Heart left ventricle (tissue), 13 donors: ENCODE measurements at regions not wholly inside any gene's neighbourhood (a gene's known extent, or its start where the extent isn't known, plus 50 kb on each side); places are given as distances from the start of the nearest gene placed in this dataset.

Source experiments
- CTCF ChIP-seq, 12 donors: fragments of 200-600 bp; sonication (generic) in 4 of 12; IDR thresholded peaks; one replicate each; pipeline versions ENCODE4 v1.5.0 to v1.8.0; 2018 to 2022; ENCODE audit warnings: antibody characterized with exemption in 12 of 12, mild to moderate bottlenecking in 5 of 12
- POLR2A ChIP-seq, 2 donors: fragments of 450-650 bp; IDR thresholded peaks; one replicate each; pipeline ENCODE4 v1.6.1; 2017; ENCODE audit warnings: antibody characterized with exemption in 2 of 2, mild to moderate bottlenecking in 2 of 2, moderate library complexity in 2 of 2
- donor health status: ischemic (EF 13 %, LVEDD 7.1; RV severe dilation, severe dysfunction).
- donor health status: DM: no; HTN: yes; CAD: no.
- donor health status: DM: no; HTN: no; CAD: no.
- donor health status: ischemic (EF 25% LVEDD 6.9; RV normal size, moderate dysfunction).
- donor health status: ischemic (EF 25% LVEDD 5.7; RV mildly dilated, moderate dysfunction).
- donor health status: ischemic (EF 35%, LVEDD 5.7; RV mildly dilated, moderate dysfunction).
- donor health status: nonischemic (EF 11% LVEDD 7.7; RV severe dilation, severe dysfunction).
- donor health status: DM: yes; HTN: yes; CAD: no.
- donor health status: PGD.
- donor health status: ischemic (EF 29% LVEDD 5.4; RV normal size, mild dysfunction).
- donor health status: nonischemic (EF 23%, LVEDD 6.1; RV moderate dilation, normal function).

DNA sequence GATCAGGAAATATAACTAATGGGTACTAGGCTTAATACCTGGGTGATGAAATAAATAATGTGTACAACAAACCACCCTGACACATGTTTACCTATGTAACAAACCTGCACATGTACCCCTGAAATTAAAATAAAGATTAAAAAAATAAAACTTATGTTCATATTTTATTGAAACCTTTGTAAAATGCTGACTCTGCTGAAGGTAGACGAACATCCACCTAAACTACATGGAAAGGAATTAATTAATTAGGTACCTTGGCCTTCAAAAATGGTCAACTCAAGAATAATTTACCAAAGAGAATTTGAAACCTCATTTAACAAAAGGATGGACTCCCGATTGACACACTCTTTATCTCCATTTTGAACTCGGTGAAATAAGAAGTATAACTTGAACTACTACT is 152.3 kb upstream of the OR13F1 start:
- TF ChIP-seq CTCF (IDR thresholded peaks at IDR 0.05) (no peak), POLR2A (IDR thresholded peaks at IDR 0.05) (no peak)
